ENCODE measurements at regions not wholly inside any gene's neighbourhood (a gene's known extent, or its start where the extent isn't known, plus 50 kb on each side); places are given as distances from the start of the nearest gene placed in this dataset.
"Not testable (repeated sequence)": the region's sequence is repeated elsewhere in the genome, so short reads cannot be mapped to it uniquely, and the experiment has no call there.

- DNase-seq (ENCODE audit: low spot score) = no peak
Observed at GRCh38 chr11:109480251-109480650, 58.3 kb downstream of the C11orf87 start.

- DNase-seq (ENCODE audit: low spot score) = no peak
Observed at GRCh38 chr11:109486129-109486528, 64.1 kb downstream of the C11orf87 start.

- DNase-seq (ENCODE audit: low spot score) = no peak
Observed at GRCh38 chr11:109490953-109491635, 69.1 kb downstream of the C11orf87 start.

- DNase-seq (ENCODE audit: low spot score) = no peak
Observed at GRCh38 chr11:109506115-109506514, 84.1 kb downstream of the C11orf87 start.

GRCh38 chr11:109507331-109507730, 85.3 kb downstream of the C11orf87 start:
- no peak for DNase-seq (ENCODE audit: low spot score)

- DNase-seq (ENCODE audit: low spot score) = no peak
Observed at GRCh38 chr11:109507836-109508561, 86.0 kb downstream of the C11orf87 start.

- DNase-seq (ENCODE audit: low spot score) = no peak
Observed at GRCh38 chr11:109508943-109509342, 87.0 kb downstream of the C11orf87 start.

- DNase-seq (ENCODE audit: low spot score) = no peak
Observed at GRCh38 chr11:109510316-109510715, 88.3 kb downstream of the C11orf87 start.

- no peak for DNase-seq (ENCODE audit: low spot score)
Observed at GRCh38 chr11:109511598-109511997, 89.6 kb downstream of the C11orf87 start.

- DNase-seq (ENCODE audit: low spot score) = no peak
Observed at GRCh38 chr11:109512249-109512648, 90.3 kb downstream of the C11orf87 start.

- no peak for DNase-seq (ENCODE audit: low spot score)
Observed at GRCh38 chr11:109512680-109513079, 90.7 kb downstream of the C11orf87 start.

GRCh38 chr11:109514313-109515018, 92.5 kb downstream of the C11orf87 start:
- no peak for DNase-seq (ENCODE audit: low spot score)

- DNase-seq (ENCODE audit: low spot score) = no peak
Observed at GRCh38 chr11:109519253-109519652, 97.3 kb downstream of the C11orf87 start.

- DNase-seq (ENCODE audit: low spot score) = no peak
Observed at GRCh38 chr11:109521571-109522086, 99.6 kb downstream of the C11orf87 start.

- no peak for DNase-seq (ENCODE audit: low spot score)
Observed at GRCh38 chr11:109522116-109522755, 100.2 kb downstream of the C11orf87 start.

- DNase-seq (ENCODE audit: low spot score) = not testable (repeated sequence)
Observed at GRCh38 chr11:109525636-109526035, 103.6 kb downstream of the C11orf87 start.

- DNase-seq (ENCODE audit: low spot score) = no peak
Observed at GRCh38 chr11:109526061-109526460, 104.1 kb downstream of the C11orf87 start.

- DNase-seq (ENCODE audit: low spot score) = no peak
Observed at GRCh38 chr11:109526931-109527330, 104.9 kb downstream of the C11orf87 start.

GRCh38 chr11:109527496-109527895, 105.5 kb downstream of the C11orf87 start:
- no peak for DNase-seq (ENCODE audit: low spot score)

- peak; percentile 74 for DNase-seq (ENCODE audit: low spot score)
Observed at GRCh38 chr11:109547356-109548027, 125.5 kb downstream of the C11orf87 start.

GRCh38 chr11:109552376-109552775, 130.4 kb downstream of the C11orf87 start:
- no peak for DNase-seq (ENCODE audit: low spot score)
